GM21367 (cell line): ENCODE measurements at regions not wholly inside any gene's neighbourhood (a gene's known extent, or its start where the extent isn't known, plus 50 kb on each side); places are given as distances from the start of the nearest gene placed in this dataset.
"Not testable (repeated sequence)": the region's sequence is repeated elsewhere in the genome, so short reads cannot be mapped to it uniquely, and the experiment has no call there.

ENCODE experiments used
- ATAC-seq: cut with Tn5 transposase; IDR thresholded peaks from one replicate; pipeline ENCODE4 v1.9.1; 2021; ENCODE audit not compliant: unreplicated experiment

DNA sequence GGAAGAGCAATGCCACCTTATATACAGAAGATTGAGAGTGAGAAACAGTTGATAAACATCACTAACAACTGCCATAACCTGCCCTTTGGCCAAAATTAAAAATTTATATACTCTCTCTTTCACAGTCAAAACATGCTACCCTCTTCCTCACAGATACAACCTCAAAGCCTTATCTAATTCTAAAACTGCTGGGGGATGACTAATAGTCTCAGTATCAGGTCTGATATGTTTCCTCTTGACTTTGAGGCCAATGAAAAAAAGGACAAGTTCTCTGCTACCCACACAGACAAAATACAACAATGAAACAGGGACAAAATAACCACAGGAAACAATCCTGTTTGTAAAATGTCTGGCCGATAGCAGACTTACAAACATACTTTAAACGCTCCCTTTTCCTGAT lies 485.6 kb upstream of the NUDT12 start:
- ATAC-seq: no peak

DNA sequence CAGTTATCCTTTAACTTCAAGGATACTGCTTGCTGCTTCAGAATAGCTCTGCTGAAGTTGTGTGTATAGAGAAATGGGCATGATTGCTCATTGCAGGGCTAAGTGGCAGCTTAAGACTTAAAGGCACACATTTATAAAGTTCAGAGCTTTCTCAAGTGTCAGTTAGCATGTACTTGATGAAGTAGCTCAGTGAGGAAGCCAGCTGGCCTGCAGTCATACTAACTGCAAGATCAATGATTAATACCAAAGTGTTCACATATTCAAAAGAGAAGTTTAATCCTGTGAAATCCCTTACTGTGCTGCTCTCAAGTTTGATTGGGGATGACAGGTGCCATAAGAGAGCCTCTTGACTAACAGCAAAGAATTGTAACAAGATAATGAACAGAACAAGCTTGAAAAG lies 483.4 kb upstream of the NUDT12 start:
- no peak for ATAC-seq

DNA sequence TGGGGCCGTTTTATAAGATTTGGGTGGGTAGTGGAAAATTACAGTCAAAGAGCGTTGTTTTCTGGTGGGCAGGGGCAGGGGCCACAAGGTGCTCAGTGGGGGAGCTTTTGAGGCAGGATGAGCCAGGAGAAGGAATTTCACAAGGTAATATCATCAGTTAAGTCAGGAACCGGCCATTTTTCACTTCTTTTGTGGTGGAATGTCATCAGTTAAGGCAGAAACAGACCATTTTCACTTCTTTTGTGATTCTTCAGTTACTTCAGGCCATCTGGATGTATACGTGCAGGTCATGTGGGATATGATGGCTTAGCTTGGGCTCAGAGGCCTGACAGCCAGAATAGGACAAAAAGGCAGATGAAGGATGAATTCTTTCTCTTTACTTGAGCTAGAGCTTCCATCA lies 477.3 kb upstream of the NUDT12 start:
- not testable (repeated sequence) for ATAC-seq

DNA sequence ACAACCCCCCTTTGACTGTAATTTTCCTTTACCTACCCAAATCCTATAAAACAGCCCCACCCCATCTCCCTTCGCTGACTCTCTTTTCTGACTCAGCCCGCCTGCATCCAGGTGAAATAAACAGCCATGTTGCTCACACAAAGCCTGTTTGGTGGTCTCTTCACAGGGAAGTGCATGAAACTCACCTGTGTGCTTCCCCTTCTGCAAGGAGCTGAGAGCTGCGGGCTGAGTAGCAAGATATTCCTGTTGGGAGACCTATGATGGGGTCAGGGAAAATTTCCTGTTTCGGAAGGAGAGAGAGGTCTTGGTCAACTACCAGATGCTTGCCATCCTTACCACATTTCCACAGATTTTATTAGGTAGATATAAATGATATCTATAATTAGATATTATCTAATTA lies 474.5 kb upstream of the NUDT12 start:
- ATAC-seq: not testable (repeated sequence)

DNA sequence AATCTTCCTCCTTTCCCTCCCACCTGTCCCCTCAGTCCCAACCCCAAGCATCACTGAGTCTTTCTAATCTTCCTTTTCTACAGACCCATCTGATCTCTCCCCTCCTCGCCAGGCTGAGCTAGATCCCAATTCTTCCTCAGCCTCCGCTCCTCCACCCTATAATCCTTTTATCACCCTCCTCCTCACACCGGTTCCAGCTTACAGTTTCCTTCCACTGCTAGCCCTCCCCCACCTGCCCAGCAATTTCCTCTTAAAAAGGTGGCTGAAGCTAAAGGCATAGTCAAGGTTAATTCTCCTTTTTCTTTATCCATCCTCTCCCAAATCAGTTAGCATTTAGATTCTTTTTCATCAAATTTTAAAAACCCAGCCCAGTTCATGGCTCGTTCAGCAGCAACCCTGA lies 470.6 kb upstream of the NUDT12 start:
- not testable (repeated sequence) for ATAC-seq

DNA sequence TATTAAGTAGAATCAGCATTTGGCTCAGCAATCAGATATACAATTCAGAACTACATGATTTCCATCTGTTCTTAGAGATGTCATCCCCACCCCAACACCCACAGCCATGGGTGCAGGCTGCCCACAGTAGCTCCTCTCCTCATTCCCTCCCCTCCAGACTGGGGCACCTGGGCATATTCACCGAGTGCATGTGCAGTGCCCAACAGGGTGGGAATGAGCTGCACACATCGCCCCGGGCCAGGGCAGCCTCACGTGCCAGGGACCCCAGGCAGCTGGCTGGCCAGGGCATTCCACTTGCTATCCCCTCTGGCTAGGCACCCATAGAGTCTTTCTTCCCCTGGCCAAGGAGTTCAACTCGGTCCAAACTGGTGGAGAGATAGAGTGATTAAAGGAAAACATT lies 461.9 kb upstream of the NUDT12 start:
- no peak for ATAC-seq

DNA sequence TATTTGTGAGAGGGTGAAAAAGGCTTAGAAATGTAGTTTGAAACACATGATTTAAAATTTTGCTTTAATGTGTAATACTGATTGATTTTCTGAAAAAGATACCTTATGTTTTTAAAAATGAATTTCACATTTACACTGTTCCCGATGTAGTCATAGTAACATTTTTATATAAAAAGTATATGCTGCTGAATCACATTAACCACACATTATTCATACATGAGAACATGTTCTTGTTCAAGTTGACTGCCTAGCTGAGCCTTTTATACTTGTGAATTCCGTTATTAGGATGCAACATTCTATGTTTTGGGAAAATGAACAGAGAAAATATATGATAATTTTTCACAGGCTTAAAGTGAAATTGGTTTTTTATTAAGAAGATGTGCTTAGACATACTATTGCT lies 461.1 kb upstream of the NUDT12 start:
- no peak for ATAC-seq

DNA sequence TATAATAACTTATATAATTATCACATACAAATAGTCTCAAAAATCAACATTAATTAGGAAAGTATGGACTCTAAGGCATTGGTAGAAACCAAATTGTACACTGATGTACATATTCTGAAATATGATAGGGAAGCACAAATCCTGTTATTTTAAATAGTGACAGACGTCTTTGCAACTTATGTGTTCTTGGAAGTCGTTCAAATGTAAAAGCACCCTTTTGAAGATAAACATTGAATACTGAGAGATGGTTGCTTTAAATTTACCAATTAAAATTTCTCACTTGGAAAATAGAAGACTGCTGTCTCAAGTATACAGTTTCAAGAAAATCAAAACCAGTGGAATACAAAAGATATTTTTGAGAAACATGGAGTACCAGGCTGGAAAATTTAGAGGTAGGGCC lies 457.4 kb upstream of the NUDT12 start:
- ATAC-seq: no peak

DNA sequence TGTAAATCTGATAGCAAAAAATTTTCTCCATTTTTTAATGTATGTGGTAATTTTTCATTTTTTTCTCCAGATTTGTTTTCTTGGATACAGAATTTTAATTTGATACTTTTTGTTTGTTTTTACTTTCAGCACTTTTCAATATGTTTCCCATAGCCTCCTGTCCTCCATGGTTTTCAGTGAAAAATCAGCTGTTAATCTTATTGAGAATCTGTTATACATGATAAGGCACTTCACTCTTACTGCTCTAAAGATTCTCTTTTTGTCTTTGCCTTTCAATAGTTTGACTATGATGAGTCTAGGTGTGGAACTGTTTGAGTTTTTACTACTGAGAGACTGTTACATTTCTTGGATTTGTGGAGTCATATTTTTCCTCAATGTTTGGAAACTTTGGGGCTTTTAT lies 455.7 kb upstream of the NUDT12 start:
- no peak for ATAC-seq

DNA sequence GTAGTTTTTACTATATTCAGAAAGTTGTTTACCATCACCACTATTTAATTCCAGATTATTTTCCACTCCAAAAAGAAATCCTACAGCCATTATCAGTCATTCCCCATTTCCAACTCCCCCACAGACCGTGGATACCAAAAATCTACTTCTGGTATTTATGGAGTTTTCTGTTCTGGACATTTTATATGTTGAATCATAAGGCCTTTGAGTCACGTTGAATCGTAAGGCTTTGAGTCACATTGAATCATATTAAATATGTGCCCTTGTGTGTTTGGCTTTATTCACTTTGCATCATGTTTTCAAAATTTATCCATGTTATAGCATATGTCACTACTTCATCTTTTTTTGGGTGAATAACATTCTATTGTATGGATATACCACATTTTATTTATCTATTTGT lies 454.1 kb upstream of the NUDT12 start:
- no peak for ATAC-seq

DNA sequence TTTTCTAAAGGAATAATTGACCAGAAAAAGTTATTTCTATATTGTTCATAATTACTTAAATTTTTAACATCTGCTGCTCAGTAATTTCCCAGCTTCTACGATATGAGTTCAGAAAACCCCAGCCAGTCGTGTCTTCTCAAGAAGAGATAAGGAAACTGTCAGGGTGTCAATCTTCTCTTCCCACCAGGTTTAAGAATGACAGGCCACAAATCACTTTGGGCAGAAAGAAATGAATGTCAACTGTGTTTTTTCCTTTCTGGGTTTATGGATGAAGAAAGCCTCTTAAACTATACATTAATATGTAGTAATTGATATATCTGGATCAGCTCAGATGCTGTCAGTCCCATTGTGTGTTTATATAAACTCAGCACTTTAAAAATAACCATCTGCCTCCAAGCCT lies 453.2 kb upstream of the NUDT12 start:
- no peak for ATAC-seq

DNA sequence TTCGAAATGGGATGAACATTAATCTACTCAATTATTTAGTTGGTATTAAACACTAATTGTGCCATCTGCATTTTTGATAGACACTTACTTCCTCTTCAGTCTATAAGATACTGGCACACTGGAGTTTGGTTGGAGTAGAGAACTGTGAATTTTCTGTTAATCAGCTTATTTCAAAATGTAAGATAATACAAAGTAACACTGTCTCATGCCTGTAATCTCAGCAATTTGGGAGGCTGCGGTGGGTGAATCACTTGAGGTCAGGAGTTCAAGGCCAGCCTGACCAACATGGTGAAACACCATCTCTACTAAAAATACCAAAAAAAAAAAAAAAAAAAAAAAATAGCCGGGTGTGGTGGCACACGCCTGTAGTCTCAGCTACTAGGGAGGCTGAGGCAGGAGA lies 440.2 kb upstream of the NUDT12 start:
- not testable (repeated sequence) for ATAC-seq

DNA sequence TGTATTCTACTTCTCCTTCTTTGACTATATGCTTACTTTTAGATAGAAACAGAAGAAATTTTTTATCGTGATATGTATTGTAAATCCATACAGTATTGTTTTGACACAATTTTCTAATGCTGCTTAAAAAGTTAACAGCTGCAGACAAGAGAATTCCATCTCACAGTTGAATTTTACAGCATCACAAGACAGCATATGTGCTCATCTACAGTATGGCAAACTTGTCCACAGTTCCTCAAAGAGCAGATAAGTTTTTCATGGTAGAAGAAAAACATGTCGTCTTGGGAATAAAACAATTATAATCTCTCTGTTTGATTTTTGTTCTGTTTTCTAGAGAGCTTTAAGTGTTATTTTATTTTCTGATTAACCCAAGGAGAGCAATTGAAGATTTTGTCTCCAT lies 438.5 kb upstream of the NUDT12 start:
- no peak for ATAC-seq

DNA sequence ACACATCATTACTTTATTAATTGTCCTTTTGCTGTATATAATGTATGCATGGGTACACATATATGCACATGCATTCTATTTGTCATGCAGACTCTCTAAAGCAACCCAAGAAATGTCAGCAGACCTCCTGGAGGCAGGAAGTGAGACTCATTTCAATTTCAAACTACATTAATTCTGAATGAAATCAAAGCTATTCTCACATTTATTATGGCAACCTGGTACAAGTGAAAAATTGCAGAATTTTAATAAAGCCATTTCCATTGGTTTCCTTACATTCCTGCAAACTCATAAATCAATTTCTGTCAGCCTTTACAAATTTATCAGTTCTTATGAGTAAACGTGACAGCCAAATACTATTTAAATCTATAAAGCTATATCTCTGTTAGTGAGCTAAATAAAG lies 430.4 kb upstream of the NUDT12 start:
- ATAC-seq: no peak

DNA sequence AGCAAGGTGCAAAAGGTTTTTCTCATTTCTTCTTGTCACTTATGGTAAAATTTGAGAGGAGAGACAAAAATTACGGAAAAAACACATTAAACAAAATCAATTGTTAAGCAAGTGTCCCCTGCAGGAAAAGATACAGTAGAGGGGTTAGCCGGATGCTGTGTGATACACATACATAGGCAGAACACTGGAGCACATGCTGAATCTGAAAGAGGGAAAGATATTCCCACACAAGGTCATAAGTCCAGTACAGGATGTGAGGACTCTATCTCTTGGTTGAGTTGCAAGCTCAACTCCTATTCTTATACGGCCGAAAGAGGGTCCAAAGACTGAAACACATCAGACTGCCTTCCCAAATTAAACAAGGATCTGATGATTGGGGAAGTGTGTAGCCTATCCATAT lies 427.5 kb upstream of the NUDT12 start:
- no peak for ATAC-seq

DNA sequence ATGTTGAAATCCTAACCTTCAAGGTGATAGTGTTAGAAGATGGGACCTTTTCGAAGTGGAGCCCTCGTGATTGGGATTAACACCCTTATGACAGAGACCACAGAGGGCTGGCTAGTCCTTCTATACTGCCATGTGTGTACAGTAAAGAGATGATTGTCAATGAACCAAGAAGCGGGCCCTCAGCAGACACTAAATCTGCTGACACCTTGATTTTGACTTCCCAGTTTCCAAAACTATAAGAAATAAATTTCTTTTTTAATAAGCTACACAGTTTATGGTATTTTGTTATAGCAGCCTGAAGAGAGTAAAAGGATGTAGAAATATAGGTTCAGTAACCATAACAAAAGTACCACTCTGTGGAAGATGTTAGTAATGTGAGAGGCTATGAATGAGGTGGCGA lies 419.0 kb upstream of the NUDT12 start:
- ATAC-seq: no peak

DNA sequence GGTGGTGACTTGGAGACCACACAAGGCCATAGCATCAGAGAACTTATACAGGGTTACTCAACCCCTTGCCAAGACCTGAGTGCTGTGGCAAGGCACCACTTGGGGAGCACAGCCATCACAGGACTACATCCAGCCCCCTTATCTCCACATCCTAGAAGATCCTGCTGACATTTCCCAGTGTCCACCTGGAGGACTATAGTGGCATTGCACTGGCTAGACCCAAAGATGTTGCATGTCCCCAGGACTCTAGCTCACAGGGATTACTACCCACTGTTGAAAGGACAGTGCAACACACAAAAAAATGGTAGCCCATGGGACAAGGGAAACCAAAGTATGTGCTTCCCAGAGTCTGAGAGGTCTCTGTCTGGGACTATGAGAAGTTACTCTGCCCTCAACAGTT lies 411.1 kb upstream of the NUDT12 start:
- ATAC-seq: no peak

DNA sequence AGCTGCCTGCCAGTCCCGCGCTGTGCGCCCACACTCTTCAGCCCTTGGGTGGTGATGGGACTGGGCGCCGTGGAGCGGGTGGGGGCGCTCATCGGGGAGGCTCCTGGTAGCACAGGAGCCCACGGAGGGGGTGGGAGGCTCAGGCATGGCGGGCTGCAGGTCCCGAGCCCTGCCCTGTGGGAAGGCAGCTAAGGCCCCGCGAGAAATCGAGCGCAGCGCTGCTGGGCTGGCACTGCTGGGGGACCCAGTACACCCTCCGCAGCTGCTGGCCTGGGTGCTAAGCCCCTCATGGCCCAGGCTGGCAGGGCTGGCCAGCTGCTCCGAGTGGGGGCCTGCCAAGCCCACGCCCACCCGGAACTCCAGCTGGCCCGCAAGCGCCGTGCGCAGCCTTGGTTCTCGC lies 403.7 kb upstream of the NUDT12 start:
- not testable (repeated sequence) for ATAC-seq

DNA sequence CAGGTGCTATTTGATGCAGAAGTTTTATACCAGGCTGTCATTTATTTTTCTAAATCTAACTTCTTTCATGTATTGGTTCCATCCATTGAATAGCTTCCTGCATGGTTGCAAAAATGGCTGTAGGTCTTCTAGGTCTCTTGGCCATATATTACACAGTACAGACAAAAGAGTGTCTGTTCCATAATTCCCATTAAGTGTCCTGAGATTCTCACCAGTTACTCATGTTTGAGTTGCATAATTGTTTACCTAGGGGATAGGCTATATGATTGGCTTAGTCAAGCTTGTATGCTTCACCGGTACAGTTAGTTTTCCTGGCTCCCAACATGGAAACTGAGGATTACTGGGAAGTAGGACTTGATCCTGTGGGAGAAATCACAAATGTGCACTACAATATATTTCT lies 399.4 kb upstream of the NUDT12 start:
- no peak for ATAC-seq

DNA sequence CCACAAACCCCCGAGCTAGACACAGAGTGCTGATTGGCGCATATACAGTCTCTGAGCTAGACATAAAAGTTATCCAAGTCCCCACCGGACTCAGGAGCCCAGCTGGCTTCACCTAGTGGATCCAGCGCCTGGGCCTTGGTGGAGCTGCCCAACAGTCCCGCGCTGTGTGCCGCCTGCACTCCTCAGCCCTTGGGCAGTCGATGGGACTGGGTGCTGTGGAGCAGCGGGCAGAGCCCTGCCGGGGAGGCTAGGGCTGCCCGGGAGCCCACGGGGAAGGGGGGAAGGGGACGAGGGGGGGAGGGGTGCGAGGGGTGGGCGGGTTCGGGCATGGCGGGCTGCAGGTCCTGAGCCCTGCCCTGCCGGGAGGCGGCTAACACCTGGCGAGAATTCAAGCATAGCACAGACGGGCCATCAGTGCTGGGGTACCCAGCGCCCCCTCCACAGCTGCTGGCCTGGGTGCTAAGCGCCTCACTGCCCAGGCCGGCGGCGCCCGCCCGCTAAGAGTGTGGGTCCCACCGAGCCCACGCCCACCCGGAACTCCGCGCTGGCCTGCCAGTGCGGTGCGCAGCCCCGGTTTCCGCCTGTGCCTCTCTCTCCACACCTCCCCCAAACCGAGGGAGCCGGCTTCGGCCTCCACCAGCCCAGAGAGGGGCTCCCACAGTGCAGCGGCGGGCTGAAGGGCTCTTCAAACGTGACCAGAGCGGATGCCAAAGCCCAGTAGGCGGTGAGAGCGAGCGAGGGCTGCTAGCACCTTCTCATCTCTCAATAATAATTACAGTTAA lies 391.2 kb upstream of the NUDT12 start:
- ATAC-seq: no peak

DNA sequence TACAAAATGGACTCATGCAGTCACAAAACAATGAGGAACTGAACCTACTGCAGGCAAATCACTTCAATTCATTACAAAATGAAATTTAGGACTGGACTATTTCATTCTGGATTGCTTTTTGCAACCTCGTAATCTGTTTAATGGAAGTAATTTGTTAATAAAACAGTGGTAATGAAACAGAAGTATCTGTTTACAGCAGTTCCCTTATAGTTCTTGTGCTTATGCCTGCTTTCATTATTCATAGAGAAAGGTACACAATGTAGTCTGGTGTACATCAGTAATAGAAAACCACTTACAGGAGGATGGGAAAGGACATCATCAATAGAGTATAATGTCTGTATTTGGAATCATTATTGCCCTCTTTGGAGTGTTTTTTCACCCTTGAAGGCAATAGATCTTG lies 389.2 kb upstream of the NUDT12 start:
- ATAC-seq: no peak

DNA sequence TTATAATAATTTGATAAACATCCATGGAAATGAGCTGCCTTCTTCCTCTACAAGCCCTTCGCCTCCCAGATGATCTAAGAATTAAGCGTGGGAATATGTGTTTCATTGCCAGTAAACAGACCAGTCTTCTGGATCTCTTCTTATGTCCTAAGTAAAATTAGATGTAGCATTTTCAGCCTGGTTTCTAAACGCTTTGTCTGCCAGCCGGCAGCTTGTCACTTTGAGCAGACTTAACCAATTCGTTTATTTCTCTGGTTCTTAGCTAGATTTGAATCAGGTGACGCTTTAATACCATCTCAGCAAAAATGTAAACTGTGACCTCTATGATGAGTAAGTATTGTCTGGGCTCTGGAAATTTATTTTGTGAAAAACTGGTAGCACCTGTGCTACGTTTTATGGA lies 380.6 kb upstream of the NUDT12 start:
- ATAC-seq: no peak

DNA sequence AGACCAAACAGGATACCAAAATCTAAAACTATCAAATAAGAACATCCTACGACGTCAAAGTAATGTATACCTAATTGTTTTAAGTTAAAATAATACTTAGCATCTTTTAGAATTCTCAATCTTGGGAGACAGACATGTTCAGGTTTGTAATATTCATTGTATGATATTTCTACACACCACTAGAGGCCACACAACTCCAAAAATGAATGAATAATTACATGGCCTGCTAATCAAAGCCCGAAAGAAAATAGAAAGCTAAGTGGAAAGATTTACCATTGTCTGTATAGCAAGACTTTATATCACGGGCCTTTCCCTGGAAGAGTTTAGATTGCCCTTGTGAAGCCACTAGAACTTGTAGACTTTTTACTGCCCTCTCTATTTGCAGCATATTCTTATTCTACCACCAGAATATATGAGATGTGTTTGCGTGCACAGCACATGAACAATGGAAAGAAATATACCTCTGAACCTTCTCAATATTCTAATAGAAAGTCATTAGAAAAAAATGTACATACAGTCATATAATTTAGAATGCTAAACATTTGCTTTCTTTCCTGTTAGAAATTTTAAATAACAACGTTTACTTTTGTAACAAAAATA lies 380.1 kb upstream of the NUDT12 start:
- no peak for ATAC-seq
